ENCODE measurements at regions not wholly inside any gene's neighbourhood (a gene's known extent, or its start where the extent isn't known, plus 50 kb on each side); places are given as distances from the start of the nearest gene placed in this dataset.

GRCh38 chr18:51279367-51279984, 82.0 kb upstream of the MEX3C start:
- intact Hi-C loops (cut with micrococcal nuclease) = no loop called here
- Mint-ChIP-seq H3K4me1 (ENCODE audit: low read depth) (no peaks in the 10 kb centered on the region), H3K27ac (no peak overlapping the region), H3K36me3 (ENCODE audit: low read depth) (no peaks in the 10 kb centered on the region), H3K27me3 (ENCODE audit: insufficient read depth) (peaks cover 2% of the 10 kb centered on the region), H3K9me3 (no peaks in the 10 kb centered on the region), H3K4me3 (no peak overlapping the region)
- DNase-seq (ENCODE audit: low spot score) = no peak

DNA sequence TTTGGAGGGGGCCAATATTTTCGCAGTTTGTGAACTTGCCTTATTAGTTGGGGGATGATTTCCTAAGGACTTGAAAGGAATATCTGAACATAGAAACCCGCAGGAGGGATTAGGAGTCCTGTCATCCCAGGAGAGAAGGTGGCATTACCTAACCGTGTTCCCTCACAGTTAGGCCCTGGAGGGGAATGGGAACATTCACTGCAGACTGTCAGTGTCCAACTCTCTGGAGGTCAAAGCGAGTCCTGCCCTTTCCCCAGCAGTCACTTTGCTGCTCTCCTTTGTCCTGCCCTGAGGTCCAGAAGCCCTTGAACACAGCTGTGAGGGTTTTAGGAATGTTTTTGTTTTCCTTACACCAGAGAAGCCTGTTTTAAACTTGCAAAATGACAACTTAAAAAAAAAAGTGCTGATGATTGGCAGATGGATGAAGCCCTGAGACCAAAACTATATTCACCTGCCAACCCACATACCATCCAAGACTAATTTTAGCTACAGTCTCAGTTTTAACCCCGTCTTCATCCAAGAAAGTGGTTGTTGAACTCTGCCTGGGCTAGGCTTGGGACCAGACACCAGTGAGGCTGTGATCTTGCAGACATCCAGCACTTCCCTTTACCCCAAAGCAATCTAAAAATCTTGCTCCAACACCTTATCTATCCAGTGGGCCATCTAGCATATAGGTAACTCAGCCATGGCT, 90.5 kb upstream of the MEX3C start:
- Mint-ChIP-seq H3K36me3 (ENCODE audit: low read depth) (no peaks in the 10 kb centered on the region), H3K27ac (no peak overlapping the region), H3K27me3 (ENCODE audit: insufficient read depth) (peaks cover 2% of the 10 kb centered on the region), H3K4me3 (no peak overlapping the region), H3K4me1 (ENCODE audit: low read depth) (no peaks in the 10 kb centered on the region), H3K9me3 (no peaks in the 10 kb centered on the region)
- DNase-seq (ENCODE audit: low spot score) = no peak
- intact Hi-C loops (cut with micrococcal nuclease) = no loop called here

- Mint-ChIP-seq H3K27ac (no peak overlapping the region), H3K36me3 (ENCODE audit: low read depth) (no peaks in the 10 kb centered on the region), H3K9me3 (no peaks in the 10 kb centered on the region), H3K4me3 (no peak overlapping the region), H3K4me1 (ENCODE audit: low read depth) (no peaks in the 10 kb centered on the region), H3K27me3 (ENCODE audit: insufficient read depth) (peaks cover 2% of the 10 kb centered on the region)
- intact Hi-C loops (cut with micrococcal nuclease) = no loop called here
- DNase-seq (ENCODE audit: low spot score) = no peak
These were observed 91.1 kb upstream of the MEX3C start for GRCh38 chr18:51288582-51288981.

- Mint-ChIP-seq H3K4me3 (no peak overlapping the region), H3K9me3 (no peaks in the 10 kb centered on the region), H3K4me1 (ENCODE audit: low read depth) (no peaks in the 10 kb centered on the region), H3K27ac (no peak overlapping the region), H3K36me3 (ENCODE audit: low read depth) (no peaks in the 10 kb centered on the region), H3K27me3 (ENCODE audit: insufficient read depth) (peaks cover 2% of the 10 kb centered on the region)
- no peak for DNase-seq (ENCODE audit: low spot score)
- intact Hi-C loops (cut with micrococcal nuclease) = no loop called here
These were observed 93.4 kb upstream of the MEX3C start for GRCh38 chr18:51290860-51291259.

DNA sequence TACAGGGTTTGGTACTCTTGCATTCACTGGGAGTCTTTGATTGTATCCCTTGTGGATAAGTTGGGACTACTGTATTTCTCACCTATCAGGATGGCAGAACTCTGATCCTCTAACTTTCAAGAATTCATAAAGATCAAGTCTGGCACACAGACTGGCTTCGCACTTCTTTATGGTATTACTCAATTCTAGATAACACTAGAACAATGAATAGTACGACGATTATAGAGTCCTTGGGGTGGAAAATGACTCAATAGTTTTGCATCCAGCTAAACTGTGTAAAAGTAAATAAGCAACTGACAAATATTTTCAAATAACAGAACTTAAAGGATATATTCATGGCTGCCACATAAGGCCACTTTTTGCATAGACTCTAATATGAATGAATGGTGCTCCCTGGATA, 103.4 kb upstream of the MEX3C start:
- intact Hi-C loops (cut with micrococcal nuclease) = no loop called here
- no peaks in the 10 kb centered on the region for H3K4me1 Mint-ChIP-seq (ENCODE audit: low read depth)

DNA sequence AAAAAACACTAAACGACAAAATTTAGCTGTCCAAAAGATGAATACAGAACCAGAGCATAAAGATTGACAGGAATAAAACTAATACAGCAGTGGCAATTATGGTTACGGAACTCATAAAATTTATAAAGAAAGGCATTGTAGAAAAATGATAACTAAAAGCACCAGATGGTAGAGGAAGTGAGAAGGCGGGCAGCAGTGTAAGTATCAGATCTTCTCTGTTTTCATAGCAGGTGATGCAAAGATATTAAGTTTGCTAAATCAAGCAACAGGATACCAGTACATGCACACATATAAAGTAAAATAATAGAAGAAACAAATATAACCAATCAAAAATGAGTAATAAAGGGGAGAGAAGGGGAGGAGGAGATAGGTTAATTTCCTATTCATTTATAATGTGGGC, 103.9 kb upstream of the MEX3C start:
- H3K9me3 Mint-ChIP-seq = peaks cover 6% of the 10 kb centered on the region
- no peaks in the 10 kb centered on the region for H3K36me3 Mint-ChIP-seq (ENCODE audit: low read depth)
- intact Hi-C loops (cut with micrococcal nuclease) = no loop called here
- H3K27me3 Mint-ChIP-seq (ENCODE audit: insufficient read depth) = peaks cover 2% of the 10 kb centered on the region
- no peak overlapping the region for H3K4me3 Mint-ChIP-seq
- no peak for DNase-seq (ENCODE audit: low spot score)
- no peaks in the 10 kb centered on the region for H3K4me1 Mint-ChIP-seq (ENCODE audit: low read depth)
- no peak overlapping the region for H3K27ac Mint-ChIP-seq

More for the DNA sequence above, 103.4 kb upstream of the MEX3C start:
- no peak for DNase-seq (ENCODE audit: low spot score)
- H3K4me3 Mint-ChIP-seq = no peak overlapping the region
- no peaks in the 10 kb centered on the region for H3K36me3 Mint-ChIP-seq (ENCODE audit: low read depth)
- no peak overlapping the region for H3K27ac Mint-ChIP-seq
- H3K9me3 Mint-ChIP-seq = peaks cover under 1% of the 10 kb centered on the region
- H3K27me3 Mint-ChIP-seq (ENCODE audit: insufficient read depth) = peaks cover 2% of the 10 kb centered on the region

DNA sequence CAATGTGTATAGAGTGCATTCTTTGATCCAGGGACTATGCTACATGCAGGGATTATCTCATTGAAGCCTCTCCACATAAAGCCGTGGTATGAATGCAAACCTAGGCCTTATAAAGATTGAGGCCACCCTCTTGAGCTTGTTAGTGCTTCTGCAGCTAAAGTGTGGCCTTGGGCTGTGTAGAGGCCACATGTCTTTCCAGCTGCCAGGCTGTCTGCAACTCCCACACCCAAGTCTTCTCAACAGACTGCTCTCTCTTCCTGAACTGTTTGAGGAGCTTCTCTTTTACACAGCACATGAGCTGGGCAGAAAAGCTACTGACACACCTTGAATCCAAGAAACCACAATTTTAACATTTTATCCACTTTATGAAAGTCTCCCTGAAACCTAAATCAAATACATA, 119.2 kb upstream of the MEX3C start:
- Mint-ChIP-seq H3K4me1 (ENCODE audit: low read depth) (no peaks in the 10 kb centered on the region), H3K27me3 (ENCODE audit: insufficient read depth) (peaks cover 4% of the 10 kb centered on the region), H3K4me3 (no peak overlapping the region), H3K27ac (no peak overlapping the region), H3K36me3 (ENCODE audit: low read depth) (no peaks in the 10 kb centered on the region), H3K9me3 (peaks cover 6% of the 10 kb centered on the region)
- no peak for DNase-seq (ENCODE audit: low spot score)
- intact Hi-C loops (cut with micrococcal nuclease) = no loop called here

DNA sequence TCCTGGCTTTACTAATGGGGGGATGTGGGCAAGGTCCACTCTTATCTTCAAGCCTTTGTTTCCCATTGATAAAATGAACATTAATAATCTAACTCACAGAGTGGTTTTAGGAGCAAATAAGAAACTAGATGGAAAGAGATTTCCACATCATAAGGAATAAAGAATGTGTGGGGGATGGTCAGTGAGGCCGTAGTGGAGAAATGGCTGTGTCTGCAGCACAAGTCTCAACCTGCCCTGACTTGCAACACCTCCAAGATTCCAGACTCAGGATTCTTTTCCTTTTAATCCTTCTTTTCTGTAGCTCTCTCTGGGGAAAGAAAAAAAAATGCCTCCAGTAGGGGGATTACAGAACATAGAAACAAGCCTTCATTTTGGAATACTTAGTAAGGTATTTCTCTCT, 124.2 kb upstream of the MEX3C start:
- H3K9me3 Mint-ChIP-seq = peaks cover 1% of the 10 kb centered on the region
- H3K27ac Mint-ChIP-seq = no peak overlapping the region
- no peaks in the 10 kb centered on the region for H3K27me3 Mint-ChIP-seq (ENCODE audit: insufficient read depth)
- DNase-seq (ENCODE audit: low spot score) = no peak
- intact Hi-C loops (cut with micrococcal nuclease) = no loop called here
- H3K4me3 Mint-ChIP-seq = no peak overlapping the region
- H3K36me3 Mint-ChIP-seq (ENCODE audit: low read depth) = no peaks in the 10 kb centered on the region
- H3K4me1 Mint-ChIP-seq (ENCODE audit: low read depth) = no peaks in the 10 kb centered on the region

- no peak for DNase-seq (ENCODE audit: low spot score)
- Mint-ChIP-seq H3K4me3 (no peak overlapping the region), H3K9me3 (no peaks in the 10 kb centered on the region), H3K27me3 (ENCODE audit: insufficient read depth) (no peaks in the 10 kb centered on the region), H3K36me3 (ENCODE audit: low read depth) (no peaks in the 10 kb centered on the region), H3K4me1 (ENCODE audit: low read depth) (no peaks in the 10 kb centered on the region), H3K27ac (no peak overlapping the region)
- intact Hi-C loops (cut with micrococcal nuclease) = no loop called here
These were observed 126.5 kb upstream of the MEX3C start for GRCh38 chr18:51323961-51324360.

- no peaks in the 10 kb centered on the region for H3K27me3 Mint-ChIP-seq (ENCODE audit: insufficient read depth)
- no peak overlapping the region for H3K27ac Mint-ChIP-seq
- H3K9me3 Mint-ChIP-seq = no peaks in the 10 kb centered on the region
- H3K4me1 Mint-ChIP-seq (ENCODE audit: low read depth) = no peaks in the 10 kb centered on the region
- DNase-seq (ENCODE audit: low spot score) = no peak
- no peaks in the 10 kb centered on the region for H3K36me3 Mint-ChIP-seq (ENCODE audit: low read depth)
- intact Hi-C loops (cut with micrococcal nuclease) = no loop called here
- no peak overlapping the region for H3K4me3 Mint-ChIP-seq
These were observed 132.7 kb upstream of the MEX3C start for GRCh38 chr18:51330148-51330547.

DNA sequence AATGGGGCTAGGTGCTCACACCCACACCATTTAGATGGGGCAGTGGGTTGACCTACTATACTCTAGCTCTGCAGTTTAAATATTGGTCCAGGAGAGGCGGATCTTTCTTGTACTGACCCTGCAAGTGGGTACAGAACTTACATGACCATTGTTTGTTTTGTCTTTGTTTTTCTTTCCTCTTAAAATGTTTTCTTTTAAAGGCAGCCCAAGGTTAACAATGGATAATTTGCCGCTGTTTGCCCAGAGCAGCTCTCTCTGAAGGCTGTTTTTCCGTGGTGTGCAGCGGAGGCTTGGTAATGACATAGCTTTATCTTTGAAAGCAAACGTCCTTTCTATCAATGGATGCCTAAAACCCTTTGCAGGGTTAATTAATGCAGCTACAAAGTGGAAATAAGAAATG, 133.3 kb upstream of the MEX3C start:
- no peaks in the 10 kb centered on the region for H3K27me3 Mint-ChIP-seq (ENCODE audit: insufficient read depth)
- no peak for DNase-seq (ENCODE audit: low spot score)
- H3K36me3 Mint-ChIP-seq (ENCODE audit: low read depth) = no peaks in the 10 kb centered on the region
- H3K4me1 Mint-ChIP-seq (ENCODE audit: low read depth) = no peaks in the 10 kb centered on the region
- H3K4me3 Mint-ChIP-seq = no peak overlapping the region
- H3K27ac Mint-ChIP-seq = no peak overlapping the region
- intact Hi-C loops (cut with micrococcal nuclease) = no loop called here
- no peaks in the 10 kb centered on the region for H3K9me3 Mint-ChIP-seq

GRCh38 chr18:51337406-51337805, 139.9 kb upstream of the MEX3C start:
- Mint-ChIP-seq H3K27me3 (ENCODE audit: insufficient read depth) (peaks cover 3% of the 10 kb centered on the region), H3K27ac (no peak overlapping the region), H3K4me3 (no peak overlapping the region), H3K9me3 (no peaks in the 10 kb centered on the region), H3K36me3 (ENCODE audit: low read depth) (no peaks in the 10 kb centered on the region), H3K4me1 (ENCODE audit: low read depth) (no peaks in the 10 kb centered on the region)
- DNase-seq (ENCODE audit: low spot score) = no peak
- intact Hi-C loops (cut with micrococcal nuclease) = no loop called here

- H3K4me1 Mint-ChIP-seq (ENCODE audit: low read depth) = no peaks in the 10 kb centered on the region
- H3K9me3 Mint-ChIP-seq = no peaks in the 10 kb centered on the region
- intact Hi-C loops (cut with micrococcal nuclease) = loop anchor here (5.0 kb wide), 1 partner anchor 143 kb away; the partner anchor contains the start of gene MEX3C
- no peak overlapping the region for H3K4me3 Mint-ChIP-seq
- peaks cover 3% of the 10 kb centered on the region for H3K27me3 Mint-ChIP-seq (ENCODE audit: insufficient read depth)
- H3K27ac Mint-ChIP-seq = no peak overlapping the region
- H3K36me3 Mint-ChIP-seq (ENCODE audit: low read depth) = no peaks in the 10 kb centered on the region
- DNase-seq (ENCODE audit: low spot score) = no peak
These were observed 142.4 kb upstream of the MEX3C start for GRCh38 chr18:51339856-51340255.
